Thyroid gland (tissue), 4 donors: ENCODE measurements at regions not wholly inside any gene's neighbourhood (a gene's known extent, or its start where the extent isn't known, plus 50 kb on each side); places are given as distances from the start of the nearest gene placed in this dataset.

Experiments used
- DNase-seq, 2 donors: peaks; one replicate each; pipeline ENCODE4 v3.0.0-alpha.2; 2019
- H3K27ac ChIP-seq, 3 donors: fragments of 200-600 bp; sonication (generic); 1 replicate in 2 of 3; 2 replicates in 1 of 3; pipeline ENCODE4 v1.5.1; 2016 to 2019; ENCODE audit warnings: mild to moderate bottlenecking in 1 of 3, moderate library complexity in 1 of 3
- H3K27me3 ChIP-seq: fragments of 200-600 bp; sonication (generic); one replicate; pipeline ENCODE4 v1.5.1; 2019
- H3K36me3 ChIP-seq, 2 donors: fragments of 200-600 bp; sonication (generic); one replicate each; pipeline ENCODE4 v1.5.1; 2016 to 2019
- H3K4me1 ChIP-seq, 2 donors: fragments of 200-600 bp; sonication (generic); one replicate each; pipeline ENCODE4 v1.5.1; 2017 to 2019
- H3K4me3 ChIP-seq, 3 donors: fragments of 200-600 bp; sonication (generic); replicated peaks in 1 of 3; 1 replicate in 2 of 3; 2 replicates in 1 of 3; pipeline ENCODE4 v1.5.1; 2016; ENCODE audit warnings: mild to moderate bottlenecking in 1 of 3
- H3K9me3 ChIP-seq: fragments of 200-600 bp; sonication (generic); one replicate; pipeline ENCODE4 v1.5.1; 2017
- CTCF ChIP-seq, 6 experiments: fragments of 200-600 bp in 3 of 6; fragments of 450-650 bp in 3 of 6; sonication (generic) in 3 of 6; IDR thresholded peaks; one replicate each; pipeline ENCODE4 v1.5.1; 2016 to 2019; ENCODE audit warnings: antibody characterized with exemption in 6 of 6, mild to moderate bottlenecking in 2 of 6, inconsistent platforms in 1 of 6, moderate library complexity in 1 of 6
- POLR2A ChIP-seq, 2 donors: fragments of 450-650 bp; IDR thresholded peaks; one replicate each; pipeline ENCODE4 v1.6.1; 2017; ENCODE audit warnings: antibody characterized with exemption in 2 of 2, mild to moderate bottlenecking in 2 of 2, moderate library complexity in 1 of 2
- whole genome bisulfite sequencing, 2 donors: methylation state at CpG; one replicate each; pipeline ENCODE4 v1.1.5; 2017; 5-methylcytosine and 5-hydroxymethylcytosine counted together
- intact Hi-C: fragments of 100-400 bp; cut with DNase I; formaldehyde crosslinking; loops from one replicate; pipeline ENCODE4 v1.15.1; 2023

- Histone ChIP-seq H3K4me3 (no peak overlapping the region), H3K9me3 (no peaks in the 10 kb centered on the region), H3K27ac (no peak overlapping the region), H3K27me3 (no peaks in the 10 kb centered on the region), H3K36me3 (no peaks in the 10 kb centered on the region), H3K4me1 (no peaks in the 10 kb centered on the region)
- no peak for DNase-seq
- 43 to 46% methylated on average over 6 of the region's 6 CpGs for WGBS, 2 donors
- TF ChIP-seq POLR2A (IDR thresholded peaks at IDR 0.05) (no peak), CTCF (IDR thresholded peaks at IDR 0.05) (no peak)
- intact Hi-C loops = no loop called here
These were observed 149.2 kb upstream of the KLHL29 start for GRCh38 chr2:23235736-23236135.

GRCh38 chr2:23237147-23237546, 147.8 kb upstream of the KLHL29 start:
- DNase-seq = no peak
- Histone ChIP-seq H3K36me3 (no peaks in the 10 kb centered on the region), H3K4me3 (no peak overlapping the region), H3K9me3 (no peaks in the 10 kb centered on the region), H3K27ac (no peak overlapping the region), H3K27me3 (no peaks in the 10 kb centered on the region), H3K4me1 (no peaks in the 10 kb centered on the region)
- intact Hi-C loops = no loop called here
- TF ChIP-seq POLR2A (IDR thresholded peaks at IDR 0.05) = no peak
- no peak for TF ChIP-seq CTCF (IDR thresholded peaks at IDR 0.05)
- 93 to 95% methylated on average over 7 of the region's 7 CpGs for WGBS, 2 donors

DNA sequence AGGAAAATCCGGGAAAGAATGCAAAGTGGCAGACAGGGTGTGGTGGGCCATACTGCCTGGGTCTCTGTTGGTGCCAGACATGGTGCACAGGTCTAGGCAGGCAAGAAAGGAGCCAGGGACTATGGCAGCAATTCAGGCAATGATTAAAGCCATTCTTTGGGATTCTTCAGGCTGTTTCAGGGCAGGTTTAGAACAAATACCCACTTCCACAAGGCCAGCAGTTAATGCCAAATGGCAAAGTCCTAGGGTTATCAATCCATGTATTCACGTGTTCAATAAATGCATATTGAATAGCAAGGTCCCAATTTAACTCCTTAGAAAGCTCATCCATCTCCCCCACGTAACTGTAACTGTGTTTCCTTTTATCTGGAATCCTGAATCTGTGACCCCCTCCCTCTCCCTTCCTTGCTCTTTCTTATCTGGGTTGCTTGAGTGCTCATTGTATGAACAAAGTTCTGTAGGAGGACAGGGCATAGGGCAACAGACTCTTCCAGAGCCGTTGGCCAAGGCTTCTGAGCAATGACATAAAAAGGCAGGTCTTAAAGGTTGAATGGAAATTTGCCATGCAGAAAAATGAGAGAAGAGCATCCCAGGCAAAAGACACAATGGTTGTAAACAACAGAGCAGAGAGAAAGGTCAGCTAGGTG, 146.8 kb upstream of the KLHL29 start:
- Histone ChIP-seq H3K36me3 (no peaks in the 10 kb centered on the region), H3K4me3 (no peak overlapping the region), H3K27me3 (no peaks in the 10 kb centered on the region), H3K4me1 (no peaks in the 10 kb centered on the region), H3K27ac (no peak overlapping the region), H3K9me3 (no peaks in the 10 kb centered on the region)
- intact Hi-C loops = no loop called here
- no peak for DNase-seq
- 63 to 68% methylated on average over 4 of the region's 4 CpGs for WGBS, 2 donors
- TF ChIP-seq CTCF (IDR thresholded peaks at IDR 0.05) (no peak), POLR2A (IDR thresholded peaks at IDR 0.05) (no peak)

GRCh38 chr2:23239374-23239773, 145.6 kb upstream of the KLHL29 start:
- TF ChIP-seq CTCF (IDR thresholded peaks at IDR 0.05) = no peak
- TF ChIP-seq POLR2A (IDR thresholded peaks at IDR 0.05) = no peak
- Histone ChIP-seq H3K27ac (no peak overlapping the region), H3K36me3 (no peaks in the 10 kb centered on the region), H3K27me3 (no peaks in the 10 kb centered on the region), H3K4me3 (no peak overlapping the region), H3K9me3 (no peaks in the 10 kb centered on the region), H3K4me1 (no peaks in the 10 kb centered on the region)
- intact Hi-C loops = no loop called here
- WGBS, 2 donors = 84 to 89% methylated on average over 8 of the region's 8 CpGs
- DNase-seq = no peak

DNA sequence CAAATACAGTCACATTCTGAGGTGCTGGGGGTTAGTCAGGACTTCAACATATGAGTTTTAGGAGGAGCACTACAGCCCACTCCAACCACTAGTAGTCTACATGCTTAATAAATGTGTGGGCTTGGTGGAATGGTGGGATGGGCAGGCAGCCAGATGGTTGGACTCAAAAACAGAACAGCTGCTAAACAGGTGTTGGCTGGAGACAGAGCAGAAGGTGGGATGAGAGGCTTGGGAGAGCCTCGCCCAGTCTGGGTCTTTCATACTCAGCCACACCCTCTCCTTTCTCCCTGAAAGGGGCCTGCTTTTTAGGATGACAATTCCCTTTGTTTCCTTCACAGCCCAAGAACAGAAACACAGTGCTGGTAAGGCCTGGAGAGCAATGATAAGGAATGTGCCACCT, 143.9 kb upstream of the KLHL29 start:
- Histone ChIP-seq H3K4me3 (no peak overlapping the region), H3K9me3 (no peaks in the 10 kb centered on the region), H3K4me1 (no peaks in the 10 kb centered on the region), H3K36me3 (no peaks in the 10 kb centered on the region), H3K27ac (no peak overlapping the region), H3K27me3 (no peaks in the 10 kb centered on the region)
- DNase-seq = no peak
- intact Hi-C loops = no loop called here
- 80 to 100% methylated on average over 1 of the region's 1 CpG for WGBS, 2 donors
- TF ChIP-seq CTCF (IDR thresholded peaks at IDR 0.05) = no peak
- no peak for TF ChIP-seq POLR2A (IDR thresholded peaks at IDR 0.05)
